Bronchial epithelial cell (primary cell): ENCODE measurements at regions not wholly inside any gene's neighbourhood (a gene's known extent, or its start where the extent isn't known, plus 50 kb on each side); places are given as distances from the start of the nearest gene placed in this dataset.

Source experiments
- DNase-seq: peaks from one replicate; pipeline ENCODE4 v3.0.0-alpha.2; 2010; ENCODE audit warnings: low read depth
- FAIRE-seq: peaks from 2 replicates; lab custom pipeline; 2011; peaks lifted over from hg19 to GRCh38; lab: Jason Lieb, UNC
- H3K27me3 ChIP-seq: 2 replicates; pipeline ENCODE4 v1.5.1; 2011; ENCODE audit warnings: low read length; ENCODE audit not compliant: control insufficient read depth, insufficient read depth
- H3K36me3 ChIP-seq: 2 replicates; pipeline ENCODE4 v1.5.1; 2011; ENCODE audit warnings: low read length; ENCODE audit not compliant: control insufficient read depth, insufficient read depth
- H3K4me3 ChIP-seq: 2 replicates; pipeline ENCODE4 v1.5.1; 2011; ENCODE audit warnings: mild to moderate bottlenecking, low read depth, low read length, control low read depth
- TF ChIP-seq, protein P1 (sequence below): IDR thresholded peaks from 2 replicates; pipeline ENCODE4 v1.5.1; 2011; ENCODE audit warnings: mild to moderate bottlenecking, moderate library complexity, low read length, control low read depth, inconsistent platforms; ENCODE audit not compliant: insufficient read depth, severe bottlenecking

DNA sequence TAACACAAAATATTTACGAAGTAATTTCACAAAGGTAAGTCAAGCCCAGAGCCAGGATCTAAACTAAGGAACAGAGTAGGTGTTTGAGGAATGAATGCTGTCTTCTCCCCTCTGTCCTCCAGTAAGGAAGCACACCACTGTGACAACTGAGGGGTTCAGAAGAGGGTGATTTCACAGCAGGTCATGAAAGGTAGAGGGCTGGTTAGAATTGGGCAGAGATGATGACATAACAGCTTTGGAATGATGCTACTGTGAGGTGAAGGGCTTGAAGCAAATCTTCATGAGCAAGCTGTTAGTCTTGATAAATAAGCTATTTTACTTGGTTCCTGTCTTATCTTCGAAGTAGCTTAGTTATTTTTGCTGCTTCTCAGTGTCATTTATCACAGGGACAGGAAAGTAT, 498.6 kb downstream of the FGF9 start:
- Histone ChIP-seq H3K4me3 (no peak overlapping the region), H3K36me3 (no peaks in the 10 kb centered on the region), H3K27me3 (no peaks in the 10 kb centered on the region)
- TF ChIP-seq, protein P1, sequence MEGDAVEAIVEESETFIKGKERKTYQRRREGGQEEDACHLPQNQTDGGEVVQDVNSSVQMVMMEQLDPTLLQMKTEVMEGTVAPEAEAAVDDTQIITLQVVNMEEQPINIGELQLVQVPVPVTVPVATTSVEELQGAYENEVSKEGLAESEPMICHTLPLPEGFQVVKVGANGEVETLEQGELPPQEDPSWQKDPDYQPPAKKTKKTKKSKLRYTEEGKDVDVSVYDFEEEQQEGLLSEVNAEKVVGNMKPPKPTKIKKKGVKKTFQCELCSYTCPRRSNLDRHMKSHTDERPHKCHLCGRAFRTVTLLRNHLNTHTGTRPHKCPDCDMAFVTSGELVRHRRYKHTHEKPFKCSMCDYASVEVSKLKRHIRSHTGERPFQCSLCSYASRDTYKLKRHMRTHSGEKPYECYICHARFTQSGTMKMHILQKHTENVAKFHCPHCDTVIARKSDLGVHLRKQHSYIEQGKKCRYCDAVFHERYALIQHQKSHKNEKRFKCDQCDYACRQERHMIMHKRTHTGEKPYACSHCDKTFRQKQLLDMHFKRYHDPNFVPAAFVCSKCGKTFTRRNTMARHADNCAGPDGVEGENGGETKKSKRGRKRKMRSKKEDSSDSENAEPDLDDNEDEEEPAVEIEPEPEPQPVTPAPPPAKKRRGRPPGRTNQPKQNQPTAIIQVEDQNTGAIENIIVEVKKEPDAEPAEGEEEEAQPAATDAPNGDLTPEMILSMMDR: no peak
- DNase-seq: peak; percentile 8
- FAIRE-seq: no peak

DNA sequence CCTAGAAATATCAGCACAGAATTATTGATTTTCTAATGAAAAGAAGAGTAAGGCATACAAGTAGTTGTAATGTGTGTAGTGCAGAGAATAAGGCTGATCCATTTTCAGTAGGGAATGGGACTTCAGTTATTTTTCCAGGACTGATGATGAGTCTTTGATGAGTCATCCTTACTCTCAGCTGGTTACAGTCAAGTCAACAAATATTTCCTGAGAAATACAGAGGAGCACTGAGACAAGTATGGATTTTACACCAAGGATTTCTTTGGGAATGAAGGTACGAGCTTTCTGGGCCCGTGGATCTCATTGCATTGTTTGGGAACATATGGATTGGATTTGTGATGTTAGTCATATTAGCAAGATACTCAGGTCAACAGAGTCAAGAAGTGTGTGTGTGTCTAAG, 502.7 kb downstream of the FGF9 start:
- Histone ChIP-seq H3K4me3 (no peak overlapping the region), H3K27me3 (no peaks in the 10 kb centered on the region), H3K36me3 (no peaks in the 10 kb centered on the region)
- TF ChIP-seq, protein P1: no peak
- DNase-seq (peak; percentile 64), FAIRE-seq (no peak)

DNA sequence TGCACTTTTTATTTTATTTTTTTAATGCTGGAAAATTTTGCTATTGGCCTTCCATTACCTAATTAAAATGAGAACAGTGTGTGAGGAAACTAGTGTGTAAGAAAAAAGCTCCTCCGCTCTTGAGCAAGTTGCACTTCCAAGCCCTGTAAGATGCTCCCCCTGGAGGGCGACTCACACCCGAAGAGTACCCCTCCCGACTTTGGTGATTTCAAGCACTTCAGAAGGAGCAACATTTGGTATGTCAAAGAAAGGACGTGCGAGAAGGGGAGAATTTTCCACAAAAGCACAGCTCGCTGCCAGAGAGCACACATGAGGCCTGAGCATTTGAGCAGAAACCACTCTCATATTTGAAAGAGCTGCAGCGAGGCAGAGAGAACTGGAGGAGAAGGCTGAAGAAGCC, 504.4 kb downstream of the FGF9 start:
- H3K27me3 ChIP-seq: no peaks in the 10 kb centered on the region
- no peak for FAIRE-seq
- no peaks in the 10 kb centered on the region for H3K36me3 ChIP-seq
- no peak for DNase-seq
- H3K4me3 ChIP-seq: no peak overlapping the region
- TF ChIP-seq, protein P1: no peak

DNA sequence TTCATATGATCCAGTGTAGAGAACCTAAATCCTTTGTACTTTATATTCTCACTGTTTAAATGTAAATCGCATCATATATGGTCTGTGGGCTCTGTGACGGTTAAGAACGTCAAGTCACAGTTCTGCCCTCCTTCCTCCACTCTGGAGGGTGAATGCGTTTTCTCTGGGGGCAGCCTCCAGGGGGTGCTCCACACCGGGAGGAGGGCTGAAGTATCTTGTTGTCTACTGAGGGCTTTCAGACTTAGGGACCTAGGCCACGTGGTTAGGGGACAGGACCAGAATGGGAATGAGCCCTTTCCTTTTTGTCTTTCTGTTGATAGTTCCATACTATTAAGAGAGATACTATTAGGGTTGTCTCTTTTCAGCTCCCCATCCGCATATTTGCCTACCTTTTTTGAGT, 504.9 kb downstream of the FGF9 start:
- FAIRE-seq: no peak
- Histone ChIP-seq H3K36me3 (no peaks in the 10 kb centered on the region), H3K4me3 (no peak overlapping the region), H3K27me3 (no peaks in the 10 kb centered on the region)
- TF ChIP-seq, protein P1: no peak
- no peak for DNase-seq

DNA sequence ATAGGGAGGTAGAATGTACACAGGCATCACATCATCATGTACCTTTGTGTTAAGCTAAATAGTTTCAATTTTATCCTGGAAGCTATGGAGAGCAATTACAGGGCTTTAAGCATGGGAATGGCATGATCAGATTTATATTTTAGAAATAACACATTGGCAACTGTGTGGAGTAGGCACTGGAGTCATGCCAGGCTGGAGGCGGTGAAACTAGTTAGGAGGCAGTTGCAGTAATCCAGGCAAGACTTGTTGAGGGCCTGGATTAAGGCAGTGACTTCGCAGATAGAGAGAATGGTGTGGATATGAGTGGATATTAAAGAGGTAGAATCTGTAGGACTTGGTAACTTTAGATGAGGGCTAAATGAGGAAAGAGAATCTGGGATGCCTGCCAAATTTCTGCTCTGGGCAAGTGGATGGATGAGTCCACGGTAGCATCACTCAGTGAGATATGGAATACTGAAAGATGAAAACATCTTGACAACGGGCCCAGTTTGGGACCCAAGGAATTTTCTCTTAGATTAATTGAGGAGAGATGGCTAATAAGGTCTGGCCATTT, 506.2 kb downstream of the FGF9 start:
- DNase-seq: no peak
- Histone ChIP-seq H3K36me3 (no peaks in the 10 kb centered on the region), H3K4me3 (no peak overlapping the region), H3K27me3 (no peaks in the 10 kb centered on the region)
- no peak for FAIRE-seq
- TF ChIP-seq, protein P1: no peak

DNA sequence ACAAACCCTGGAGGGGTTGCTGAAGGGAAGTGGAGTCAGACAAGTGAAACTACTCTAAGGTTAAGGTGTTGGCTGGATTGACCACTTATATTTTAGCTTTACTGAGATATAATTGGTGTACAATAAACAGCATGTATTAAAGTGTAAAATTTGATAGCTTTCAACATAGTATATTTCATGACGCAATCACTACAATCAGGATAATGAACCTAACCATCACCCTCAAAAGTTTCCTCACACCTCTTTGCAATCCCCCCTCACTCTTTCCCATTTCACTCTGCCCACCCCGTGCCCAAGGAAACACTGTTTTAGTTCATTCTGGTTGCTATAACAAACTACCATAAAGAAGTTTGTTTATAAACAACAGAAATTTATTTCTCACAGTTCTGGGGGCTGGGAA, 508.0 kb downstream of the FGF9 start:
- DNase-seq: no peak
- no peaks in the 10 kb centered on the region for H3K36me3 ChIP-seq
- H3K27me3 ChIP-seq: no peaks in the 10 kb centered on the region
- FAIRE-seq: no peak
- TF ChIP-seq, protein P1: no peak
- H3K4me3 ChIP-seq: no peak overlapping the region
